WERI-Rb-1 (cell line): ENCODE measurements at regions not wholly inside any gene's neighbourhood (a gene's known extent, or its start where the extent isn't known, plus 50 kb on each side); places are given as distances from the start of the nearest gene placed in this dataset.

Experiments used
- DNase-seq: peaks from one replicate; pipeline ENCODE4 v3.0.0-alpha.2; 2020
- H3K27ac ChIP-seq: fragments of 250-450 bp; sonication (Bioruptor Pico); 2 replicates; pipeline ENCODE4 v1.5.1; 2020; ENCODE audit warnings: mild to moderate bottlenecking, moderate library complexity
- H3K27me3 ChIP-seq: fragments of 250-450 bp; sonication (Bioruptor Pico); 2 replicates; pipeline ENCODE4 v1.5.1; 2021; ENCODE audit warnings: mild to moderate bottlenecking, low read depth, moderate library complexity; ENCODE audit not compliant: insufficient read depth, severe bottlenecking
- H3K36me3 ChIP-seq: fragments of 250-450 bp; sonication (Bioruptor Pico); 2 replicates; pipeline ENCODE4 v1.5.1; 2020; ENCODE audit warnings: mild to moderate bottlenecking, moderate library complexity
- H3K4me3 ChIP-seq: 2 replicates; pipeline ENCODE4 v1.5.1; 2011; ENCODE audit warnings: low read depth, mild to moderate bottlenecking, control low read depth, low read length
- H3K9me3 ChIP-seq: fragments of 250-450 bp; sonication (Bioruptor Pico); 2 replicates; pipeline ENCODE4 v1.5.1; 2021; ENCODE audit warnings: mild to moderate bottlenecking, moderate library complexity; ENCODE audit not compliant: severe bottlenecking
- CTCF ChIP-seq: IDR thresholded peaks from 2 replicates; pipeline ENCODE4 v1.5.1; 2011; ENCODE audit warnings: low read depth, mild to moderate bottlenecking, control low read depth, inconsistent platforms, low read length

- H3K27me3 ChIP-seq = no peaks in the 10 kb centered on the region
- no peaks in the 10 kb centered on the region for H3K36me3 ChIP-seq
- TF ChIP-seq CTCF = no peak
- H3K4me3 ChIP-seq = no peak overlapping the region
- DNase-seq = no peak
- H3K9me3 ChIP-seq = no peaks in the 10 kb centered on the region
- H3K27ac ChIP-seq = no peak overlapping the region
Measured at GRCh38 chr2:36140391-36140790, 215.2 kb upstream of the CRIM1 start.

- no peak for DNase-seq
- Histone ChIP-seq H3K4me3 (no peak overlapping the region), H3K36me3 (no peaks in the 10 kb centered on the region), H3K27me3 (no peaks in the 10 kb centered on the region), H3K27ac (no peak overlapping the region), H3K9me3 (no peaks in the 10 kb centered on the region)
- no peak for TF ChIP-seq CTCF
Measured at GRCh38 chr2:36137612-36138011, 218.0 kb upstream of the CRIM1 start.

GRCh38 chr2:36134281-36134680 is 221.3 kb upstream of the CRIM1 start:
- H3K27ac ChIP-seq = no peak overlapping the region
- H3K27me3 ChIP-seq = no peaks in the 10 kb centered on the region
- no peaks in the 10 kb centered on the region for H3K9me3 ChIP-seq
- no peaks in the 10 kb centered on the region for H3K36me3 ChIP-seq
- H3K4me3 ChIP-seq = no peak overlapping the region
- no peak for TF ChIP-seq CTCF
- DNase-seq = no peak

GRCh38 chr2:36128359-36128758 is 227.2 kb upstream of the CRIM1 start:
- Histone ChIP-seq H3K27me3 (no peaks in the 10 kb centered on the region), H3K9me3 (no peaks in the 10 kb centered on the region), H3K4me3 (no peak overlapping the region), H3K27ac (no peak overlapping the region), H3K36me3 (no peaks in the 10 kb centered on the region)
- no peak for TF ChIP-seq CTCF
- DNase-seq = no peak

- Histone ChIP-seq H3K9me3 (peaks cover 2% of the 10 kb centered on the region), H3K27me3 (no peaks in the 10 kb centered on the region), H3K4me3 (no peak overlapping the region), H3K27ac (no peak overlapping the region), H3K36me3 (no peaks in the 10 kb centered on the region)
- no peak for TF ChIP-seq CTCF
- DNase-seq = no peak
Measured at GRCh38 chr2:36125702-36126101, 229.9 kb upstream of the CRIM1 start.

GRCh38 chr2:36123995-36124394 is 231.6 kb upstream of the CRIM1 start:
- DNase-seq = no peak
- Histone ChIP-seq H3K27me3 (no peaks in the 10 kb centered on the region), H3K4me3 (no peak overlapping the region), H3K27ac (no peak overlapping the region), H3K9me3 (peaks cover 2% of the 10 kb centered on the region), H3K36me3 (no peaks in the 10 kb centered on the region)
- TF ChIP-seq CTCF = no peak
